Prostate gland (tissue), 2 donors: ENCODE measurements at regions not wholly inside any gene's neighbourhood (a gene's known extent, or its start where the extent isn't known, plus 50 kb on each side); places are given as distances from the start of the nearest gene placed in this dataset.

Source experiments
- DNase-seq: peaks from one replicate; pipeline ENCODE4 v3.0.0-alpha.2; 2019; ENCODE audit warnings: low spot score
- H3K27ac ChIP-seq, 2 donors: fragments of 200-600 bp; sonication (generic); 2 replicates each; pipeline ENCODE4 v1.5.1; 2017 to 2019
- H3K27me3 ChIP-seq: fragments of 200-600 bp; sonication (generic); replicated peaks from 2 replicates; pipeline ENCODE4 v1.5.1; 2019; ENCODE audit not compliant: insufficient read depth
- H3K36me3 ChIP-seq, 2 donors: fragments of 200-600 bp; sonication (generic); 1 replicate in 1 of 2; 2 replicates in 1 of 2; pipeline versions ENCODE4 v1.5.1 to v1.8.1; 2017 to 2019
- H3K4me1 ChIP-seq: fragments of 200-600 bp; sonication (generic); replicated peaks from 2 replicates; pipeline ENCODE4 v1.5.1; 2019
- H3K4me3 ChIP-seq, 2 donors: fragments of 200-600 bp; sonication (generic); 2 replicates each; pipeline ENCODE4 v1.5.1; 2017 to 2019
- H3K9me3 ChIP-seq: fragments of 200-600 bp; sonication (generic); 2 replicates; pipeline ENCODE4 v1.5.1; 2017
- CTCF ChIP-seq, 4 experiments: fragments of 200-600 bp in 2 of 4; fragments of 450-650 bp in 2 of 4; sonication (generic) in 2 of 4; IDR thresholded peaks; 1 replicate in 3 of 4; 2 replicates in 1 of 4; pipeline ENCODE4 v1.5.1; 2016 to 2019; ENCODE audit warnings: antibody characterized with exemption in 4 of 4, mild to moderate bottlenecking in 2 of 4, moderate library complexity in 2 of 4
- POLR2A ChIP-seq: fragments of 450-650 bp; IDR thresholded peaks from one replicate; pipeline ENCODE4 v1.6.1; 2016; ENCODE audit warnings: antibody characterized with exemption, mild to moderate bottlenecking
- POLR2AphosphoS5 ChIP-seq: sonication (generic); formaldehyde crosslinking; IDR thresholded peaks from one replicate; pipeline ENCODE4 v1.6.1; 2017; ENCODE audit warnings: antibody characterized with exemption
- WGBS: methylation state at CpG from one replicate; pipeline ENCODE4 v1.1.5; 2018; 5-methylcytosine and 5-hydroxymethylcytosine counted together
- intact Hi-C: fragments of 100-400 bp; cut with DNase I; formaldehyde crosslinking; loops from one replicate; pipeline ENCODE4 v1.14.2; 2022

DNA sequence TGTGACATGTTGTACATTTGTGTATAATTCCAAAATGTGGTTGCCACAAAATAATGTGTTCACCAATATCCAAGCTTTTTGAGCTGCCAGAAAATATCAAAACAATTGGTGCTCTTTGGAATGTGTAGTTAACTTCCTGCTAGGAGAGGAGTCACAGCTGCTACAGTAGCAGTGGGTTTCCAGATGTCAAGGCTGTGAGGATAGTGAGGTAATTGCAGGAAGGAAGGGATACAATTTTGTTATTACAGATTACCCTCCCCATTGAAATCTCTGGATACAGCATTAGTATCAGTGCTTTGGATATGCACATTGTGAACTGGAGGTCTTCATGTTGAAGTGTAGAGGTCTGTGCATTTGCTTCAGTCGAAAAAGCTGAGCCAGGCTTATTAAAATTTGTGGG is 253.2 kb downstream of the PTPRC start:
- intact Hi-C loops, result no loop called here
- H3K4me1 ChIP-seq, result no peaks in the 10 kb centered on the region
- TF ChIP-seq CTCF (IDR thresholded peaks at IDR 0.05) (no peak), POLR2AphosphoS5 (no peak), POLR2A (no peak)

DNA sequence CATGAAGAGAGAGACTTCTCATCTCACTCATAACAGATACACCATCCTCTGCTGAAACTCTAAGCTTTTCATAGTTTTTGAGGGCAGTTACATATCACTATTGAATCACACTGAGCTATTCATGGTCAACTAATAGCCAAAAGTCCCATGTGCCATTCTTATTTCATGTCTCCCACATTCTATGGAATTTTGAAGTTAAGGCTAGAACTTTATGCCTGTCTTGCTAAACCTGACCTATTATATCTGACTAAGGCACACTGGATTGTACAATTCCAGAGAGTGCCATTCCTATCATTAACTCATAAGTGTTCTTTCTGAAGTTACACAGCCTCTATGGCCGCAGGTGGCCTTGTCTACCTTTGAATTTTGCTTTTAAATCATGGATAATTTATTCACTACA is 254.3 kb downstream of the PTPRC start:
- no peak for DNase-seq
- H3K4me1 ChIP-seq, result no peaks in the 10 kb centered on the region
- TF ChIP-seq POLR2A (no peak), CTCF (IDR thresholded peaks at IDR 0.05) (no peak), POLR2AphosphoS5 (no peak)
- no peak overlapping the region for H3K27ac ChIP-seq
- intact Hi-C loops, result no loop called here
- H3K9me3 ChIP-seq, result no peaks in the 10 kb centered on the region
- H3K27me3 ChIP-seq, result no peaks in the 10 kb centered on the region
- H3K4me3 ChIP-seq, result no peak overlapping the region
- 93% methylated on average over 1 of the region's 1 CpG for WGBS
- no peaks in the 10 kb centered on the region for H3K36me3 ChIP-seq

More for the DNA sequence above, 253.2 kb downstream of the PTPRC start:
- Histone ChIP-seq H3K36me3 (no peaks in the 10 kb centered on the region), H3K9me3 (no peaks in the 10 kb centered on the region), H3K4me3 (no peak overlapping the region), H3K27me3 (no peaks in the 10 kb centered on the region), H3K27ac (no peak overlapping the region)
- 45% methylated on average over 1 of the region's 1 CpG for WGBS
- DNase-seq, result no peak

DNA sequence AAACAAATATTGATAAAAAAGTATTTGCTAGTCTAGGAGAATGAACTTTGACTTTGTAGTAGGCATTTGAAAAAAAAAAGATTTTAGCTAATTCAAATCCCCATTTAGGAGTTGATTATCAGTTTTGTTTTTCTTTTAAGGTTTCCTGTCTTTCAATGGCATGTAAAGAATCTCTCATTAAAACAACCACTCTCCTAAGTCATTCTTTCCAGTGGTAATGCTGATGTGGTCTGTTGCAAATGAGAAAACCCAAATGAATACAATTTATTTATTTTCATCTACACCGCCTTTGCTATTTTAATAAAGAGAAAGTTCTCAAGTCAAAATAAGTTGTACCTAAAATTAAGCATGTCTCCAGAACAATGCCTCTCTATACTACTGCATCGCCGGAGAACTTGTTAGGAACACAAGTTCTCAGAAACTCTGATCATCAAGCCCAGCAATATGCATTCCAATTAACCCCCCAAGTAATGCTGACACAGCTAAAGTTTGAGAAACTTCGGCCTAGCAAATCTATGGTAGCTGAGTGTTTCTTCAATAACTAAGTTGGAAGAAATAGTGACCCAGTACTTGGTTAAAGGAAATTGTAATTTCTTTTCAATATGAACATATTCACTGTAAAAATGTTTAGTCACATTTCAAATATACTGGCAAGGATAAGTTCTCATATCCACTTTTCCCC is 255.1 kb downstream of the PTPRC start:
- no peaks in the 10 kb centered on the region for H3K9me3 ChIP-seq
- no peak for DNase-seq
- no peak for TF ChIP-seq POLR2A
- TF ChIP-seq CTCF (IDR thresholded peaks at IDR 0.05), result no peak
- no peak for TF ChIP-seq POLR2AphosphoS5
- no peaks in the 10 kb centered on the region for H3K36me3 ChIP-seq
- H3K27me3 ChIP-seq, result no peaks in the 10 kb centered on the region
- H3K27ac ChIP-seq, result no peak overlapping the region
- intact Hi-C loops, result no loop called here
- no peak overlapping the region for H3K4me3 ChIP-seq
- no peaks in the 10 kb centered on the region for H3K4me1 ChIP-seq
- WGBS, result 96% methylated on average over 4 of the region's 4 CpGs

GRCh38 chr1:198901266-198901665 is 262.4 kb downstream of the PTPRC start:
- Histone ChIP-seq H3K27me3 (no peaks in the 10 kb centered on the region), H3K9me3 (no peaks in the 10 kb centered on the region), H3K4me1 (no peaks in the 10 kb centered on the region), H3K36me3 (no peaks in the 10 kb centered on the region), H3K27ac (no peak overlapping the region), H3K4me3 (no peak overlapping the region)
- TF ChIP-seq POLR2A (no peak), CTCF (IDR thresholded peaks at IDR 0.05) (no peak), POLR2AphosphoS5 (no peak)
- WGBS, result 73% methylated on average over 3 of the region's 3 CpGs
- DNase-seq, result no peak
- intact Hi-C loops, result no loop called here

- WGBS, result 43% methylated on average over 5 of the region's 5 CpGs
- intact Hi-C loops, result no loop called here
- Histone ChIP-seq H3K4me1 (no peaks in the 10 kb centered on the region), H3K9me3 (no peaks in the 10 kb centered on the region), H3K27ac (no peak overlapping the region), H3K27me3 (no peaks in the 10 kb centered on the region), H3K36me3 (no peaks in the 10 kb centered on the region), H3K4me3 (no peak overlapping the region)
- TF ChIP-seq POLR2AphosphoS5, result no peak
- TF ChIP-seq POLR2A, result no peak
- TF ChIP-seq CTCF (IDR thresholded peaks at IDR 0.05), result no peak
- DNase-seq, result peak; percentile 4
Observed at GRCh38 chr1:198902655-198903054, 263.8 kb downstream of the PTPRC start.
